Stomach (tissue), 8 donors: ENCODE measurements at regions not wholly inside any gene's neighbourhood (a gene's known extent, or its start where the extent isn't known, plus 50 kb on each side); places are given as distances from the start of the nearest gene placed in this dataset.
A peak's percentile ranks its signal among the peaks of the same experiment; 100 is the strongest.
"Not testable (repeated sequence)": the region's sequence is repeated elsewhere in the genome, so short reads cannot be mapped to it uniquely, and the experiment has no call there.

Experiments
- DNase-seq, 2 donors: peaks; one replicate each; pipeline versions ENCODE4 v3.0.0 to v3.0.0-alpha.2; 2013 to 2019
- H3K27ac ChIP-seq, 5 donors: fragments of 200-600 bp in 4 of 5; sonication (generic) in 4 of 5; one replicate each; pipeline ENCODE4 v1.5.1; 2013 to 2019; ENCODE audit warnings: mild to moderate bottlenecking in 1 of 5, moderate library complexity in 1 of 5
- H3K27me3 ChIP-seq, 3 donors: fragments of 200-600 bp; sonication (generic); one replicate each; pipeline ENCODE4 v1.5.1; 2017 to 2019; ENCODE audit warnings: mixed run types in 1 of 3
- H3K36me3 ChIP-seq, 4 donors: fragments of 200-600 bp; sonication (generic); 1 replicate in 3 of 4; 2 replicates in 1 of 4; pipeline ENCODE4 v1.5.1; 2016 to 2019
- H3K4me1 ChIP-seq, 4 donors: fragments of 200-600 bp; sonication (generic); one replicate each; pipeline ENCODE4 v1.5.1; 2016 to 2019
- H3K4me3 ChIP-seq, 4 donors: fragments of 200-600 bp; sonication (generic) in 3 of 4; one replicate each; pipeline ENCODE4 v1.5.1; 2016 to 2019; ENCODE audit warnings: mild to moderate bottlenecking in 1 of 4
- H3K9me3 ChIP-seq, 4 donors: fragments of 200-600 bp; sonication (generic); one replicate each; pipeline ENCODE4 v1.5.1; 2016 to 2019
- POLR2AphosphoS5 ChIP-seq, 3 donors: sonication (generic); formaldehyde crosslinking; IDR thresholded peaks; one replicate each; pipeline ENCODE4 v1.6.1; 2016; ENCODE audit warnings: antibody characterized with exemption in 3 of 3
- WGBS, 5 donors: extraction: QIAGEN DNeasy Blood & Tissue Kit in 3 of 5; methylation state at CpG; one replicate each; pipeline versions ENCODE4 v1.1.5 to v1.1.7; 2013 to 2018; 5-methylcytosine and 5-hydroxymethylcytosine counted together
- intact Hi-C: fragments of 100-400 bp; cut with DNase I; formaldehyde crosslinking; loops from one replicate; pipeline ENCODE4 v1.15.1; 2023; ENCODE audit warnings: low total_unique reads
- donor health status: healthy with polysubstance abuse.
- donor health status: Bipolar disorder and iron deficiency.
- donor health status: healthy.

DNA sequence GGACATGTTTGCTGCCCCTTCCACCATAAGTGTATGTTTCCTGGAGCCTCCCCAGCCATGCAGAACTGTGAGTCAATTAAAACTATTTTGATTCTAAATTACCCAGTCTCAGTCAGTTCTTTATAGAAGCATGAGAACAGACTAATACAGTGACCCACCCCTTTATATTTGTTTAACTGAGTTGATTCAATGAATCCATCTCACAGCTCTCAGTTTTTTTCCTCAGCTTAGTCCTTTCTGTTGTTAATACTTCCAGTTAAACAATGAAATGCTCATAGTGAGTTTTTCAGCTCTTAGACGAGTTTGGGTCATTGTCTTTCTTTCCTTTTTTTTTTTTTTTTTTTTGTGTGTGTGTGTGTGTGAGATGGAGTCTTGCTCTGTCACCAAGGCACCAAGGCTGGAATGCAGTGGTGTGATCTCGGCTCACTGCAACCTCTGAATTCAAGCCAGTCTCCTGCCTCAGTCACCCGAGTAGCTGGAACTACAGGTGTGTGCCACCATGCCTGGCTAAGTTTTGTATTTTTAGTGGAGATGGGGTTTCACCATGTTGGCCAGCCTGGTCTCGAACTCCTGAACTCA is 627.4 kb downstream of the SPATA31A7 start:
- intact Hi-C loops, H3K4me1 ChIP-seq, H3K9me3 ChIP-seq, DNase-seq, H3K4me3 ChIP-seq, H3K27ac ChIP-seq, H3K27me3 ChIP-seq, H3K36me3 ChIP-seq: not testable (repeated sequence)
- WGBS, 5 donors: 86% methylated on average over 1 of the region's 4 CpGs; no CpG with 5 or more reads in 4 of the 5 donors

DNA sequence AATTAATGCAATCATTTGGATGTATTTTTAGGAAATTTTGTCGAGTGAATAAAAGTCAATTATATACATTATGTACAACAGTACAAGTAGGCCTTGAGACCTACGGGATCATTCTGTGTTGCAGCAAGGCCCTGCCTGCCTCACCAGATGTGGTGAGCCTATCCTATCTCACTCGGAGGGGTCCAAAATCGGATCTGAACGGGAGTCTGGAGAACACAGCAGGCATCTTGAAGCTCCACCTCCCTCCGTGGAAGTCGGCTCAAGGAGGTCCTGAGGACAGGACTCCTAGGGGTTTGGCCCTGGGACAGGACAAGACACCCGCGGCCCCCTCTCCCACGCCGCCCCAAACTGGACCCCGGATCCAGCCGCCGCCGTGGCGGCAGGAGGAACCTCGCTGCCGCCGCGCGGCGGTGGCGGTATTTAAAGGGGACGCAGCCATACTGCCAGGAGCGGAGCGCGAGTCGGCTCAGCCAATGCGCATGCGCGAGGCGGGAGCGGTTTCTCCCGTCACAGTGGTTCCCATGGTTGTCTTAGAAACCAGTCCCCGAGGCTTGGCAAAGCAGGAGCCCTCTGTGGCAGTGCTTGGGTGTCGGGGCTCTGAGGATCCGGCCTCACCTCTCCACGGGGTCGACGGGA is 663.9 kb downstream of the SPATA31A7 start:
- H3K27me3 ChIP-seq, H3K4me1 ChIP-seq, intact Hi-C loops, H3K36me3 ChIP-seq, H3K9me3 ChIP-seq: not testable (repeated sequence)
- peak in 1 of 3 donors; percentile 11 for TF ChIP-seq POLR2AphosphoS5 (IDR thresholded peaks at IDR 0.05)
- peak in 1 of 2 donors; percentile 89 for DNase-seq
- Histone ChIP-seq H3K27ac (peak overlapping the region in 3 of 5 donors; percentile 52 to 78 (median 65)), H3K4me3 (peak overlapping the region; percentile 31 to 44 (median 40))
- 0% methylated on average over 11 to 13 of the region's 40 CpGs; no CpG with 5 or more reads in 2 of the 5 donors for WGBS, 5 donors

DNA sequence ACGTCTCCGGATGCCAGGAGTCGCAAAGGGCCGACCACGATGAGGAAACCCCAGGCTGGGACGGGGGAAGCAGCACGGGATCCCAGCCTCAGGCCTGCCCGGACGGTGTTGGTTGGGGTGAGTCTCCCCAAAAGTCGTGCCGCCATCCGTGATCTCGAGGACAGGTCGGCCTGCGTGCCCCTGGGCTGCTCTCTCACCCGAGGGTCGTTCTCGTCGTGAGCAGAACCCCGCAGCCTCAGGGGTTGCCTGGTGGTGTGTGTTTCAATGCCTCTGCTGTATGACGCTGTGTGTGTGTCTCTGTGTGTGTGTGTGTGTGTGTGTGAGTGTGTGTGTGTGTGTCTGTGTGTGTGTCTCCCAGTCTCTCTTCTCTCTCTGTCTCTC is 664.4 kb downstream of the SPATA31A7 start:
- Histone ChIP-seq H3K27ac (peak overlapping the region in 3 of 5 donors; percentile 52 to 78 (median 65)), H3K4me3 (peak overlapping the region; percentile 31 to 44 (median 40))
- H3K27me3 ChIP-seq, H3K9me3 ChIP-seq, intact Hi-C loops, H3K4me1 ChIP-seq, DNase-seq, H3K36me3 ChIP-seq: not testable (repeated sequence)
- 0 to 24% (median 3%) methylated on average over 3 to 6 of the region's 21 CpGs; no CpG with 5 or more reads in 2 of the 5 donors for WGBS, 5 donors

- intact Hi-C loops, H3K9me3 ChIP-seq, H3K36me3 ChIP-seq, DNase-seq, H3K27ac ChIP-seq, H3K27me3 ChIP-seq, H3K4me1 ChIP-seq, H3K4me3 ChIP-seq: not testable (repeated sequence)
- WGBS, 5 donors: no CpG with 5 or more reads among the region's 33 CpGs
Observed at GRCh38 chr9:61856283-61856682, 666.4 kb downstream of the SPATA31A7 start.

- H3K27me3 ChIP-seq, H3K4me3 ChIP-seq, H3K9me3 ChIP-seq, DNase-seq, intact Hi-C loops, H3K36me3 ChIP-seq, H3K27ac ChIP-seq, H3K4me1 ChIP-seq: not testable (repeated sequence)
- WGBS, 5 donors: 35 to 53% (median 44%) methylated on average over 2 to 8 of the region's 28 CpGs
Observed at GRCh38 chr9:61856858-61857453, 667.1 kb downstream of the SPATA31A7 start.

DNA sequence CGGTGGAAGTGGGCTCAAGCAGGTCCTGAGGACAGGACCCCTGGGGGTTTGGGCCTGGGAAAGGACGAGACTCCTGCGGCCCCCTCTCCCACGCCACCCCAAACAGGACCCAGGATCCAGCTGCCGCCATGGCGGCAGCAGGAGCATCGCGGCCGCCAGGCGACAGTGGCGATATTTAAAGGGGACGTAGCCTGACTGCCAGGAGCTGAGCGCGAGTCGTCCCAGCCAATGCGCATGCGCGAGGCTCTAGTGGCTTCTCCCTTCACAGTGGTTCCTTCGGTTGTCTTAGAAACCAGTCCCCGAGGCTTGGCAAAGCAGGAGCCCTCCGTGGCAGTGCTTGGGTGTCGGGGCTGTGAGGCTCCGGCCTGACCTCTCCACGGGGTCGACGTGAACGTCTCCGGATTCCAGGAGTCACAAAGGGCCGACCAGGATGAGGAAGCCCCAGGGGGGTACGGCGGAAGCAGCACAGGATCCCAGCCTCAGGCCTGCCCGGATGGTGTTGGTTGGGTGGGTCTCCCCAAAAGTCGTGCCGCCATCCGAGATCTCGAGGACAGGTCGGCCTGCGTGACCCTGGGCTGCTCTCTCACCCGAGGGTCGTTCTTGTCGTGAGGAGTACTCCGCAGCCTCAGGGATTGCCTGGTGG is 668.0 kb downstream of the SPATA31A7 start:
- DNase-seq, H3K27ac ChIP-seq, H3K36me3 ChIP-seq, H3K27me3 ChIP-seq, H3K9me3 ChIP-seq, H3K4me1 ChIP-seq, H3K4me3 ChIP-seq, intact Hi-C loops: not testable (repeated sequence)
- no CpG with 5 or more reads among the region's 42 CpGs for WGBS, 5 donors

DNA sequence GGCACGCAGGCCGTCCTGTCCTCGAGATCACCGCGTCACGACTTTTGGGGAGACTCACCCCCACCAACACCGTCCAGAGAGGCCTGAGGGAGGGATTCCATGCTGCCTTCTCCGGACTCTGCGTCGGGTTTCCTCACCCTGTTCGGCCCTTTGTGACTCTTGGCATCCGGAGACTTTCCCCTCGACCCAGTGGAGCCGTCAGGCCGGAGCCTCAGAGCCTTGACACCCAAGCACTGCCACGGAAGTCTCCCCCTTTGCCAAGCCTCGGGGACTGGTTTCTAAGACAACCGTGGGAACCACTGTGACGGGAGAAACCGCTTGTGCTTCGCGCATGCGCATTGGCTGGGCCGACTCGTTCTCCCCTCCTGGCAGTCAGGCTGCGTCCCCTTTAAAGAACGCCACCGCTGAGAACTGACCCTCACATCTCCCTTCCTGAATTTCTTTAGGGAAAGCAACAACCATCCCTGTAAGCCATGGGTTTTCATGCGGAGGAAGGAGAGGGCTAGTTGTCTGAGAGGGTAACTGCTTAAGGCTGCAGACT is 672.7 kb downstream of the SPATA31A7 start:
- H3K9me3 ChIP-seq, H3K4me1 ChIP-seq, H3K4me3 ChIP-seq, H3K36me3 ChIP-seq, intact Hi-C loops, H3K27ac ChIP-seq, H3K27me3 ChIP-seq: not testable (repeated sequence)
- DNase-seq: peak in 1 of 2 donors; percentile 48
- WGBS, 5 donors: 23 to 57% (median 49%) methylated on average over 6 to 12 of the region's 29 CpGs

GRCh38 chr9:61864463-61864862 is 674.6 kb downstream of the SPATA31A7 start:
- H3K27ac ChIP-seq, H3K4me3 ChIP-seq, H3K9me3 ChIP-seq, H3K27me3 ChIP-seq, H3K4me1 ChIP-seq, intact Hi-C loops, H3K36me3 ChIP-seq, DNase-seq: not testable (repeated sequence)
- 68 to 81% (median 76%) methylated on average over 4 to 5 of the region's 7 CpGs for WGBS, 5 donors

GRCh38 chr9:61868965-61869364 is 679.1 kb downstream of the SPATA31A7 start:
- not testable (repeated sequence) for DNase-seq, H3K36me3 ChIP-seq
- no CpG with 5 or more reads among the region's 32 CpGs for WGBS, 5 donors

GRCh38 chr9:61872329-61872728 is 682.5 kb downstream of the SPATA31A7 start:
- intact Hi-C loops, H3K27me3 ChIP-seq, H3K4me1 ChIP-seq, H3K9me3 ChIP-seq, H3K27ac ChIP-seq, H3K36me3 ChIP-seq, H3K4me3 ChIP-seq: not testable (repeated sequence)
- WGBS, 5 donors: 29 to 59% (median 47%) methylated on average over 1 of the region's 2 CpGs
- DNase-seq: peak in 1 of 2 donors; percentile 70

More at GRCh38 chr9:61868965-61869364, 679.1 kb downstream of the SPATA31A7 start:
- H3K27ac ChIP-seq, intact Hi-C loops, H3K9me3 ChIP-seq, H3K27me3 ChIP-seq, H3K4me3 ChIP-seq, H3K4me1 ChIP-seq: not testable (repeated sequence)
